HEK293 (cell line): ENCODE measurements at regions not wholly inside any gene's neighbourhood (a gene's known extent, or its start where the extent isn't known, plus 50 kb on each side); places are given as distances from the start of the nearest gene placed in this dataset.

Experiments
- CTCF ChIP-seq: fragments of 450-650 bp; formaldehyde crosslinking; IDR thresholded peaks from 2 replicates; pipeline ENCODE4 v1.5.1; 2016; ENCODE audit warnings: missing biosample characterization, missing genetic modification characterization
- HIC1 ChIP-seq: fragments of 450-650 bp; formaldehyde crosslinking; IDR thresholded peaks from 2 replicates; pipeline ENCODE4 v1.5.1; 2016; ENCODE audit warnings: missing biosample characterization, missing genetic modification characterization
- RBAK ChIP-seq: fragments of 450-650 bp; formaldehyde crosslinking; IDR thresholded peaks from 2 replicates; pipeline ENCODE4 v1.5.1; 2016; ENCODE audit warnings: missing biosample characterization, missing genetic modification characterization
- ZBTB7A ChIP-seq: fragments of 450-650 bp; formaldehyde crosslinking; IDR thresholded peaks from 2 replicates; pipeline ENCODE4 v1.5.1; 2016; ENCODE audit warnings: low read depth, missing biosample characterization, missing genetic modification characterization
- ZNF169 ChIP-seq: fragments of 450-650 bp; formaldehyde crosslinking; IDR thresholded peaks from 2 replicates; pipeline ENCODE4 v1.5.1; 2016; ENCODE audit warnings: missing biosample characterization, missing genetic modification characterization
- ZNF391 ChIP-seq: fragments of 450-650 bp; formaldehyde crosslinking; IDR thresholded peaks from 2 replicates; pipeline ENCODE4 v1.5.1; 2016; ENCODE audit warnings: low read depth, missing biosample characterization, missing genetic modification characterization, borderline replicate concordance
- ZNF433 ChIP-seq: fragments of 450-650 bp; formaldehyde crosslinking; IDR thresholded peaks from 2 replicates; pipeline ENCODE4 v1.5.1; 2016; ENCODE audit warnings: missing biosample characterization, missing genetic modification characterization, low read depth
- ZNF580 ChIP-seq: fragments of 450-650 bp; formaldehyde crosslinking; IDR thresholded peaks from 2 replicates; pipeline ENCODE4 v1.5.1; 2016; ENCODE audit warnings: missing biosample characterization, missing genetic modification characterization
- ZNF830 ChIP-seq: fragments of 450-650 bp; IDR thresholded peaks from 2 replicates; pipeline ENCODE4 v1.5.0; 2018; ENCODE audit warnings: missing biosample characterization, missing genetic modification characterization, low read depth, mild to moderate bottlenecking, moderate library complexity
- ZNF843 ChIP-seq: fragments of 450-650 bp; formaldehyde crosslinking; IDR thresholded peaks from 2 replicates; pipeline ENCODE4 v1.5.1; 2016; ENCODE audit warnings: missing biosample characterization, missing genetic modification characterization

GRCh38 chr18:25535495-25535894, 183.5 kb upstream of the ZNF521 start:
- no peak for TF ChIP-seq CTCF
- no peak for TF ChIP-seq ZNF169 (tag by site-specific recombination)
- no peak for TF ChIP-seq ZNF843 (tag by site-specific recombination)
- TF ChIP-seq HIC1, result no peak
- TF ChIP-seq ZNF580 (tag by site-specific recombination), result no peak
- TF ChIP-seq ZBTB7A (tag by site-specific recombination), result no peak
- no peak for TF ChIP-seq ZNF433
- TF ChIP-seq ZNF830 (tag by site-specific recombination), result no peak
- no peak for TF ChIP-seq ZNF391 (tag by site-specific recombination)
- no peak for TF ChIP-seq RBAK
